ENCODE measurements at regions not wholly inside any gene's neighbourhood (a gene's known extent, or its start where the extent isn't known, plus 50 kb on each side); places are given as distances from the start of the nearest gene placed in this dataset.

DNA sequence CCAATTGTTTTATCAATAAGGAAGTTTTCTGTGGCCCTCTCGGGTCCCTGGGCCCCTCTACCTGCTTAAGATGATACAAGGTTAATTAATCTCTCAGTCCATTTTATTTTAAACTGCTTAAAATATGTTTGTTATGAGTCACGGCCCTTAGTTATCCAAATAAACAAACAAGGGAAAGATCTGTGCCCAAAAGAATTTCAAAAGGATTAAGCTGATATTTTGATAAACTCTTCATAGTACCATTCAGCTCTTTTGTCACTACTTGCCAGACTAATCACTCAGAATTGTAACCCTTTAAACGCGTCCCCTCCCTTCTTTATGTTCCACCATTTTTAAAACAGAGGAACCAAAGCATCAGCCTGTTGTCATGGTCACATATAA, 144.7 kb upstream of the STK17B start:
- H3K27me3 Mint-ChIP-seq (ENCODE audit: insufficient read depth, low read depth), result no peaks in the 10 kb centered on the region
- Histone ChIP-seq H3K36me3 (no peaks in the 10 kb centered on the region), H3K4me2 (no peak overlapping the region), H3K27ac (no peak overlapping the region), H3K4me1 (no peaks in the 10 kb centered on the region), H3K9ac (no peak overlapping the region), H3K27me3 (no peaks in the 10 kb centered on the region), H3K4me3 (no peak overlapping the region), H2AFZ (replicated peaks) (no peak overlapping the region), H3K79me2 (ENCODE audit: low read depth) (no peaks in the 10 kb centered on the region), H3K9me3 (ENCODE audit: low read depth) (no peaks in the 10 kb centered on the region), H3F3A (ENCODE audit: low read depth) (no peaks in the 10 kb centered on the region), H4K20me1 (ENCODE audit: low read depth) (no peaks in the 10 kb centered on the region)
- no peak for DNase-seq (ENCODE audit: low spot score)
- no peaks in the 10 kb centered on the region for H3K4me1 Mint-ChIP-seq
- no peak overlapping the region for H3K27ac Mint-ChIP-seq
- peaks cover 12% of the 10 kb centered on the region for H3K36me3 Mint-ChIP-seq
- TF ChIP-seq, protein P1, sequence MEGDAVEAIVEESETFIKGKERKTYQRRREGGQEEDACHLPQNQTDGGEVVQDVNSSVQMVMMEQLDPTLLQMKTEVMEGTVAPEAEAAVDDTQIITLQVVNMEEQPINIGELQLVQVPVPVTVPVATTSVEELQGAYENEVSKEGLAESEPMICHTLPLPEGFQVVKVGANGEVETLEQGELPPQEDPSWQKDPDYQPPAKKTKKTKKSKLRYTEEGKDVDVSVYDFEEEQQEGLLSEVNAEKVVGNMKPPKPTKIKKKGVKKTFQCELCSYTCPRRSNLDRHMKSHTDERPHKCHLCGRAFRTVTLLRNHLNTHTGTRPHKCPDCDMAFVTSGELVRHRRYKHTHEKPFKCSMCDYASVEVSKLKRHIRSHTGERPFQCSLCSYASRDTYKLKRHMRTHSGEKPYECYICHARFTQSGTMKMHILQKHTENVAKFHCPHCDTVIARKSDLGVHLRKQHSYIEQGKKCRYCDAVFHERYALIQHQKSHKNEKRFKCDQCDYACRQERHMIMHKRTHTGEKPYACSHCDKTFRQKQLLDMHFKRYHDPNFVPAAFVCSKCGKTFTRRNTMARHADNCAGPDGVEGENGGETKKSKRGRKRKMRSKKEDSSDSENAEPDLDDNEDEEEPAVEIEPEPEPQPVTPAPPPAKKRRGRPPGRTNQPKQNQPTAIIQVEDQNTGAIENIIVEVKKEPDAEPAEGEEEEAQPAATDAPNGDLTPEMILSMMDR (IDR thresholded peaks at IDR 0.05), result no peak
- no peak for TF ChIP-seq EZH2phosphoT487 (IDR thresholded peaks at IDR 0.05)
- no peak for TF ChIP-seq EZH2 (IDR thresholded peaks at IDR 0.05)
- H3K9me3 Mint-ChIP-seq, result no peaks in the 10 kb centered on the region
- no peak overlapping the region for H3K4me3 Mint-ChIP-seq

DNA sequence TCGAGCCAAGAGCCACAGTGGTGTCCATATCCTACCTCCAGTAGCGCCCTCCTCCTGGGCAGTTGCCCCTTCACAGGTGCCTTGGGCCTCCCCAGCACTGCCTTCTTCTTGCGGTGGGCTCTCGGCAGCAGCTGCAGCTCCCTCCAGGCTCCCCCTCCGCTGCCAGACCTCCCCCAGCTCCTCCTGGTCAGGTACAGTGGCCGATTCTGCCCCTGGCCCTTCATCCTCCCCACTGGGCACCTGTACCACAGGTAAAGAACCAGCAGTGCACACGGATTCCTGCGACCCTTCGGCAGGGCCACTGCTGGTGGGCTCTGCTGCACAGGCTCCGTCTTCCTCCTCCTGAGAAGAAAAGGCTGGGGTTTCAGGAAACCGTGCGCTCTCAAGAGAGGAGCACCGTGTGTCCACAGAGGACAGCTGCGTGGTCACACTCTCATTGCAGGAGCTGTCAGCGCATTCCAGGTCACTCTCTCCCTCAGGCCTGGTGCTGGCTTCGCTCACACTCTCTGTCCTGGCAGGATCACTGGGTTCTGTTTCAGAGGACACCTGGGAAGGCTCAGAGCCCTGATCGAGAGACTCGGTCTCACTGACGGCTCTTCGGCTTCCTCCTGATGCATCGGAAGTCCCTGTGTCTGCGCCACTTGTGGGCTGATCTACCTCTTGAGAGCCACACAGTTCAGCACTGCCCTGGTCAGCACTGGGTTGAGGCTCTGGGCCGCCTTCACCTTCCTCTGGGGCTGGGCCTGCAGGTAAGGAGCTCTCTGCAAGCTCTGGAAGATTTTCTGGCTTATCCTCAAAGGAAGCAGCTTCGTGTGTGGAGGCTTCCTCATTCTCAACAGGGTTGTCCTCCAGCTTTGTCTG, 147.4 kb upstream of the STK17B start:
- DNase-seq (ENCODE audit: low spot score), result no peak
- Histone ChIP-seq H3K9me3 (ENCODE audit: low read depth) (no peaks in the 10 kb centered on the region), H3K27ac (no peak overlapping the region), H3K9ac (no peak overlapping the region), H3K4me1 (no peaks in the 10 kb centered on the region), H3K79me2 (ENCODE audit: low read depth) (no peaks in the 10 kb centered on the region), H4K20me1 (ENCODE audit: low read depth) (no peaks in the 10 kb centered on the region), H3K4me2 (no peak overlapping the region), H3K36me3 (no peaks in the 10 kb centered on the region), H3F3A (ENCODE audit: low read depth) (no peaks in the 10 kb centered on the region), H3K27me3 (no peaks in the 10 kb centered on the region), H2AFZ (replicated peaks) (no peak overlapping the region), H3K4me3 (no peak overlapping the region)
- Mint-ChIP-seq H3K36me3 (peaks cover 12% of the 10 kb centered on the region), H3K9me3 (no peaks in the 10 kb centered on the region), H3K4me3 (no peak overlapping the region), H3K4me1 (peaks cover 13% of the 10 kb centered on the region), H3K27ac (peak overlapping the region; percentile 78), H3K27me3 (ENCODE audit: insufficient read depth, low read depth) (no peaks in the 10 kb centered on the region)
- no peak for TF ChIP-seq EZH2phosphoT487 (IDR thresholded peaks at IDR 0.05)
- TF ChIP-seq, protein P1 (IDR thresholded peaks at IDR 0.05), result no peak
- TF ChIP-seq EZH2 (IDR thresholded peaks at IDR 0.05), result no peak

DNA sequence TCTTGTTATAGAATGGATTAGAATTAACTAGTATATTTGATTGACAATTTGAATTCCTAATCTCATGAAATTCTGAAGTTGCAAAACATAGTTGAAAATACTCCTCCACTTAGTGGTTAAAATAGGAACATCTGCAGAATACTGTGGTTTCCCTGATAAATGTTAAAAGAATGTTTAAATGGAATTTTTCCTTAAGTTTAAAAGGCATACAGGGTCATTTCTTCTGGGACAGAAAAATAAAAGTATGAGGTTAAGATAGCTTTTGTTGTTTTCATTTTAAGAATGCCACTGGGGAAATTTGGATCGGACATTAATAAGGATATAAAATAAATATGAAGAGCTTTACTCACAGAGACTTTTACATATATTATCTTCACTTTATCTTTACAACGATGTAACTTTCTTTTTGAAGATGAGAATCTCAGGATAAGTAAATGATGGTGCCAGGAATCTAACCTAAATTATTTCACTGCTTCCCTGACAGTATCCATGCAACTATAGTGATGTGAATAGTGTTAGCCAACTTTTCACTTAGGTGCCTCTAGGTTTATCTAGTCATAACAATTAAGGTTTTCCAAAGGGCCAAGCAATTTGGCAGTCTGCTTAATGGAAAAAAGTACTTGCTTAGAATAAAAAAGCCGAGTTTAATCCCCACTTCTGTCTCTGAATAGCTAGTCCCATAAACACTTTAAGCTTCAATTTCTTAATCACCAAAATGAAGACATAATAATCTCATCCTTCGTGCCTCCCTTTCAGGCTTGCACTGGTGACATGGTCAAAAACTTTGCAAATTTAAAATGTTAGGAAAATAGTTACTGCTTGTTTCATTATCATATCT, 151.8 kb upstream of the STK17B start:
- Histone ChIP-seq H3K79me2 (ENCODE audit: low read depth) (no peaks in the 10 kb centered on the region), H3K27me3 (no peaks in the 10 kb centered on the region), H3K4me1 (no peaks in the 10 kb centered on the region), H3K9ac (no peak overlapping the region), H3K4me2 (no peak overlapping the region), H3K27ac (no peak overlapping the region), H2AFZ (replicated peaks) (no peak overlapping the region), H3F3A (ENCODE audit: low read depth) (no peaks in the 10 kb centered on the region), H3K4me3 (no peak overlapping the region), H3K36me3 (no peaks in the 10 kb centered on the region), H4K20me1 (ENCODE audit: low read depth) (no peaks in the 10 kb centered on the region), H3K9me3 (ENCODE audit: low read depth) (no peaks in the 10 kb centered on the region)
- TF ChIP-seq EZH2phosphoT487 (IDR thresholded peaks at IDR 0.05), result no peak
- H3K4me3 Mint-ChIP-seq, result no peak overlapping the region
- no peak overlapping the region for H3K27ac Mint-ChIP-seq
- peaks cover 6% of the 10 kb centered on the region for H3K36me3 Mint-ChIP-seq
- no peaks in the 10 kb centered on the region for H3K27me3 Mint-ChIP-seq (ENCODE audit: insufficient read depth, low read depth)
- H3K4me1 Mint-ChIP-seq, result peaks cover 13% of the 10 kb centered on the region
- no peaks in the 10 kb centered on the region for H3K9me3 Mint-ChIP-seq
- no peak for DNase-seq (ENCODE audit: low spot score)
